22Rv1 (cell line): ENCODE measurements at regions not wholly inside any gene's neighbourhood (a gene's known extent, or its start where the extent isn't known, plus 50 kb on each side); places are given as distances from the start of the nearest gene placed in this dataset.
"Not testable (repeated sequence)": the region's sequence is repeated elsewhere in the genome, so short reads cannot be mapped to it uniquely, and the experiment has no call there.

Experiments used
- CTCF ChIP-seq: fragments of 450-650 bp; IDR thresholded peaks from 2 replicates; pipeline ENCODE4 v1.5.1; 2017; ENCODE audit warnings: mild to moderate bottlenecking
- ZFX ChIP-seq: fragments of 450-650 bp; IDR thresholded peaks from 2 replicates; pipeline ENCODE4 v1.6.1; 2017; ENCODE audit warnings: antibody characterized with exemption, borderline replicate concordance

GRCh38 chr5:158034586-158034985, 175.6 kb upstream of the CLINT1 start:
- not testable (repeated sequence) for TF ChIP-seq CTCF, ZFX
